ENCODE measurements at regions not wholly inside any gene's neighbourhood (a gene's known extent, or its start where the extent isn't known, plus 50 kb on each side); places are given as distances from the start of the nearest gene placed in this dataset.

- TF ChIP-seq ESRRG (CRISPR knock-in tag; IDR thresholded peaks at IDR 0.05) (no peak), ZC3H10 (CRISPR knock-in tag; IDR thresholded peaks at IDR 0.05) (no peak), TCF4 (CRISPR knock-in tag; IDR thresholded peaks at IDR 0.05; ENCODE audit: borderline replicate concordance) (no peak), ARNTL (CRISPR knock-in tag; IDR thresholded peaks at IDR 0.05; ENCODE audit: borderline replicate concordance, low read depth) (no peak), SNAI2 (CRISPR knock-in tag; IDR thresholded peaks at IDR 0.05) (no peak), CSDC2 (CRISPR knock-in tag; IDR thresholded peaks at IDR 0.05) (no peak), ZNF70 (CRISPR knock-in tag; IDR thresholded peaks at IDR 0.05) (no peak), CSRNP3 (CRISPR knock-in tag; IDR thresholded peaks at IDR 0.05) (no peak), ISL1 (CRISPR knock-in tag; IDR thresholded peaks at IDR 0.05) (no peak), ZFP3 (CRISPR knock-in tag; IDR thresholded peaks at IDR 0.05) (no peak), BACH2 (CRISPR knock-in tag; IDR thresholded peaks at IDR 0.05; ENCODE audit: borderline replicate concordance) (no peak), GLIS3 (CRISPR knock-in tag; IDR thresholded peaks at IDR 0.05) (no peak), RARB (CRISPR knock-in tag; IDR thresholded peaks at IDR 0.05) (no peak)
These were observed 230.0 kb downstream of the TUSC7 start (continued) for GRCh38 chr3:116939550-116939949.

- no peak for ATAC-seq
- no peak for TF ChIP-seq BACH2 (CRISPR knock-in tag; IDR thresholded peaks at IDR 0.05; ENCODE audit: borderline replicate concordance)
- TF ChIP-seq ESRRG (CRISPR knock-in tag; IDR thresholded peaks at IDR 0.05) = no peak
- no peak for TF ChIP-seq TOX (CRISPR knock-in tag; IDR thresholded peaks at IDR 0.05; ENCODE audit: borderline replicate concordance)
These were observed 231.1 kb downstream of the TUSC7 start for GRCh38 chr3:116940719-116941118.

GRCh38 chr3:116946376-116946775 is 236.8 kb downstream of the TUSC7 start:
- TF ChIP-seq ISL1 (CRISPR knock-in tag; IDR thresholded peaks at IDR 0.05) = no peak
- ATAC-seq = no peak

- no peak for ATAC-seq
- TF ChIP-seq TCF4 (CRISPR knock-in tag; IDR thresholded peaks at IDR 0.05; ENCODE audit: borderline replicate concordance) = no peak
These were observed 237.6 kb downstream of the TUSC7 start for GRCh38 chr3:116947148-116947547.

GRCh38 chr3:116947809-116948208 is 238.2 kb downstream of the TUSC7 start:
- no peak for TF ChIP-seq TCF4 (CRISPR knock-in tag; IDR thresholded peaks at IDR 0.05; ENCODE audit: borderline replicate concordance)
- ATAC-seq = no peak

GRCh38 chr3:116950301-116951055 is 240.9 kb downstream of the TUSC7 start:
- ATAC-seq = no peak
- no peak for TF ChIP-seq ZNF565 (CRISPR knock-in tag; conservative IDR thresholded peaks at IDR 0.05; ENCODE audit: low read depth)
- no peak for TF ChIP-seq ISL1 (CRISPR knock-in tag; IDR thresholded peaks at IDR 0.05)
- TF ChIP-seq ARNTL (CRISPR knock-in tag; IDR thresholded peaks at IDR 0.05; ENCODE audit: borderline replicate concordance, low read depth) = no peak
- no peak for TF ChIP-seq ESRRG (CRISPR knock-in tag; IDR thresholded peaks at IDR 0.05)

- peak; percentile 73 for ATAC-seq
- TF ChIP-seq ZNF565 (CRISPR knock-in tag; conservative IDR thresholded peaks at IDR 0.05; ENCODE audit: low read depth) = no peak
- no peak for TF ChIP-seq ESRRG (CRISPR knock-in tag; IDR thresholded peaks at IDR 0.05)
- no peak for TF ChIP-seq GLIS3 (CRISPR knock-in tag; IDR thresholded peaks at IDR 0.05)
- TF ChIP-seq ZFP3 (CRISPR knock-in tag; IDR thresholded peaks at IDR 0.05) = no peak
- TF ChIP-seq ISL1 (CRISPR knock-in tag; IDR thresholded peaks at IDR 0.05) = no peak
- TF ChIP-seq TSHZ2 (CRISPR knock-in tag; IDR thresholded peaks at IDR 0.05) = no peak
- TF ChIP-seq SNAI2 (CRISPR knock-in tag; IDR thresholded peaks at IDR 0.05) = no peak
- TF ChIP-seq TCF4 (CRISPR knock-in tag; IDR thresholded peaks at IDR 0.05; ENCODE audit: borderline replicate concordance) = no peak
- TF ChIP-seq CSRNP3 (CRISPR knock-in tag; IDR thresholded peaks at IDR 0.05) = no peak
- no peak for TF ChIP-seq ZFP30 (CRISPR knock-in tag; IDR thresholded peaks at IDR 0.05)
- TF ChIP-seq ARNTL (CRISPR knock-in tag; IDR thresholded peaks at IDR 0.05; ENCODE audit: borderline replicate concordance, low read depth) = no peak
- TF ChIP-seq CSDC2 (CRISPR knock-in tag; IDR thresholded peaks at IDR 0.05) = no peak
These were observed 242.0 kb downstream of the TUSC7 start for GRCh38 chr3:116951610-116952009.

Data from SK-N-SH treated with all-trans-retinoic acid at 6 μM for 48 hours (cell line).